KMS-11 (cell line): ENCODE measurements at regions not wholly inside any gene's neighbourhood (a gene's known extent, or its start where the extent isn't known, plus 50 kb on each side); places are given as distances from the start of the nearest gene placed in this dataset.

Source experiments
- H2AFZ ChIP-seq: fragments of 200-600 bp; sonication (generic); 2 replicates; pipeline ENCODE4 v1.6.1; 2016; ENCODE audit warnings: antibody characterized with exemption, mixed run types, low read depth
- H3K27ac ChIP-seq: fragments of 200-600 bp; sonication (generic); 2 replicates; pipeline ENCODE4 v1.6.1; 2016; ENCODE audit warnings: mild to moderate bottlenecking, mixed run types
- H3K27me3 ChIP-seq: fragments of 200-600 bp; sonication (generic); 2 replicates; pipeline ENCODE4 v1.6.1; 2017; ENCODE audit warnings: mild to moderate bottlenecking, low read depth, mixed run types, moderate library complexity; ENCODE audit not compliant: insufficient read depth
- H3K36me3 ChIP-seq: fragments of 200-600 bp; sonication (generic); 2 replicates; pipeline ENCODE4 v1.6.1; 2017; ENCODE audit warnings: mild to moderate bottlenecking, mixed run types; ENCODE audit not compliant: insufficient read depth
- H3K4me1 ChIP-seq: fragments of 200-600 bp; sonication (generic); 2 replicates; pipeline ENCODE4 v1.6.1; 2016; ENCODE audit warnings: mild to moderate bottlenecking, low read depth, mixed run types; ENCODE audit not compliant: poor library complexity, severe bottlenecking
- H3K4me2 ChIP-seq: fragments of 200-600 bp; sonication (generic); 2 replicates; pipeline ENCODE4 v1.7.0; 2016; ENCODE audit warnings: mild to moderate bottlenecking, mixed run types
- H3K4me3 ChIP-seq: fragments of 200-600 bp; sonication (generic); IDR thresholded peaks from 2 replicates; pipeline ENCODE4 v1.6.1; 2017; ENCODE audit warnings: low read depth, low read length, mixed read lengths; ENCODE audit not compliant: insufficient read depth
- H3K79me2 ChIP-seq: fragments of 200-600 bp; sonication (generic); 2 replicates; pipeline ENCODE4 v1.6.1; 2016; ENCODE audit warnings: low read depth, mixed run types; ENCODE audit not compliant: insufficient read depth
- H3K9ac ChIP-seq: fragments of 200-600 bp; sonication (generic); 2 replicates; pipeline ENCODE4 v1.6.1; 2016; ENCODE audit warnings: mild to moderate bottlenecking, mixed run types
- H4K20me1 ChIP-seq: fragments of 200-600 bp; sonication (generic); 2 replicates; pipeline ENCODE4 v1.6.1; 2016; ENCODE audit warnings: mild to moderate bottlenecking, mixed run types; ENCODE audit not compliant: insufficient read depth
- CTCF ChIP-seq: fragments of 200-600 bp; sonication (generic); conservative IDR thresholded peaks from 2 replicates; pipeline ENCODE4 v1.6.1; 2017; ENCODE audit warnings: low read depth, mild to moderate bottlenecking, antibody characterized with exemption, low read length, moderate library complexity, mixed read lengths

- H3K9ac ChIP-seq, result no peak overlapping the region
- no peaks in the 10 kb centered on the region for H3K79me2 ChIP-seq
- no peaks in the 10 kb centered on the region for H4K20me1 ChIP-seq
- TF ChIP-seq CTCF, result no peak
- H3K4me3 ChIP-seq, result no peak overlapping the region
- H2AFZ ChIP-seq, result no peak overlapping the region
- H3K4me2 ChIP-seq, result no peak overlapping the region
- no peaks in the 10 kb centered on the region for H3K4me1 ChIP-seq
- H3K27ac ChIP-seq, result no peak overlapping the region
- H3K36me3 ChIP-seq, result no peaks in the 10 kb centered on the region
- H3K27me3 ChIP-seq, result no peaks in the 10 kb centered on the region
These were observed 890.3 kb upstream of the ACVR2A start for GRCh38 chr2:146954544-146954943.

DNA sequence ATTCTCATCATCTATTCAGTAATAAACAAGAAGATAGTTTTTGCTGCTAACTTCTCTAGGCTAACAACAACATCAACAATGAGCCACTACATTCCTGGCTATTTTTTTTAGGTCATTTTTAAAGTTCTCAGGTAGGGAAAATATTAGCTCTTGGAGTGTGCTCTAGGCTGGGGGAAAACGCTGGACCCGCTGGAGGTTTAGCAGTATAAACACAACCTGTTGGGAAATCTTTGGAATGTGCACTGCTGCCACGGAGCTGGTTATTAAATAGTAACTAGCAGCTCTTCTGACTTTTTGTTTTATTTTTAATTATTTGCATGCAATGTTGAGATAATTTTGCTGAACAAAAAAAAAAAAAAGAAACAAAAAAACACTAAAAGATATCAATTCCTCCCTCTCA is 892.1 kb upstream of the ACVR2A start:
- Histone ChIP-seq H2AFZ (no peak overlapping the region), H4K20me1 (no peaks in the 10 kb centered on the region)

DNA sequence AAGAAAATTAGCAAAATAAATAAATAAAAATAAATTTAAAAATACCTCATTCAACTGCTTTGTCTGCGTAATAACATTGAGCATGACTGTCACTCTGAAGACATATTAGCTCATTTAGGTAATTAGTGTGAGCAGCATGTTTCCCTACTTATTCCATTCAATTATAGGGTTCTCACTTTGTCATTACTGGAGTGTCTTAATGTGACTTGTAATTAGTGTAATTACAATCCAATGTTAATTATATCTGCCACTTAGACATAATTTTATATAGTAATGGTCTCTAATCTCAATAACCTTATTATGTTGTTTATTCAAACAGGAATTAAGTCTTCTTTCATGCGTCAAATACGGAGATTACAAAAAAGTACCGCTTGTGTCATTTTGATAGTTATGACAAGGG is 893.9 kb upstream of the ACVR2A start:
- H3K9ac ChIP-seq, result no peak overlapping the region
- no peak for TF ChIP-seq CTCF

More for the DNA sequence above, 892.1 kb upstream of the ACVR2A start:
- Histone ChIP-seq H3K27me3 (no peaks in the 10 kb centered on the region), H3K4me1 (no peaks in the 10 kb centered on the region), H3K79me2 (no peaks in the 10 kb centered on the region), H3K4me3 (no peak overlapping the region), H3K36me3 (no peaks in the 10 kb centered on the region), H3K27ac (no peak overlapping the region), H3K9ac (no peak overlapping the region), H3K4me2 (no peak overlapping the region)
- no peak for TF ChIP-seq CTCF

DNA sequence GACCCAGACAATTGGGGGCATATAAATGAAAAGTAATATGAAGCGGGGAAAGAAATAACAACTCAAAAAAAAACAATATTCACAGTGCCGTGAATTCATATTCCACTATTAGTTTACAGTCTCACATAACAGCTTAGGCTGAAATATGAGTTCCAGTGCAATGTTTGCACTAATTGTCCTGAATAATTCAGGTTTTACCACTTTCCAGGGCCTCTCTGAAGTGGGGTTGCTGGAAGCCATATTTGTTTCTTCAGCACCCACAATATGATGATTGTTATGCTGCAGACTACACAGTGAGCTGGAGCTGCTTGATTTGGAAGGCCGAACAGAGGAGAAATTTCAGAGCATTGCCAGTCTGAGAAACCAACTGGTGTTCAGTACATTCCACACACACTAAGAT is 894.5 kb upstream of the ACVR2A start:
- Histone ChIP-seq H3K4me3 (no peak overlapping the region), H3K27ac (no peak overlapping the region), H3K79me2 (no peaks in the 10 kb centered on the region), H3K27me3 (no peaks in the 10 kb centered on the region), H3K36me3 (no peaks in the 10 kb centered on the region), H3K4me2 (no peak overlapping the region), H3K9ac (no peak overlapping the region), H3K4me1 (no peaks in the 10 kb centered on the region), H4K20me1 (no peaks in the 10 kb centered on the region), H2AFZ (no peak overlapping the region)
- TF ChIP-seq CTCF, result no peak

More for the DNA sequence above, 893.9 kb upstream of the ACVR2A start:
- Histone ChIP-seq H3K4me1 (no peaks in the 10 kb centered on the region), H3K27me3 (no peaks in the 10 kb centered on the region), H3K4me2 (no peak overlapping the region), H2AFZ (no peak overlapping the region), H4K20me1 (no peaks in the 10 kb centered on the region), H3K4me3 (no peak overlapping the region), H3K36me3 (no peaks in the 10 kb centered on the region), H3K79me2 (no peaks in the 10 kb centered on the region), H3K27ac (no peak overlapping the region)
